ENCODE measurements at regions not wholly inside any gene's neighbourhood (a gene's known extent, or its start where the extent isn't known, plus 50 kb on each side); places are given as distances from the start of the nearest gene placed in this dataset.

DNA sequence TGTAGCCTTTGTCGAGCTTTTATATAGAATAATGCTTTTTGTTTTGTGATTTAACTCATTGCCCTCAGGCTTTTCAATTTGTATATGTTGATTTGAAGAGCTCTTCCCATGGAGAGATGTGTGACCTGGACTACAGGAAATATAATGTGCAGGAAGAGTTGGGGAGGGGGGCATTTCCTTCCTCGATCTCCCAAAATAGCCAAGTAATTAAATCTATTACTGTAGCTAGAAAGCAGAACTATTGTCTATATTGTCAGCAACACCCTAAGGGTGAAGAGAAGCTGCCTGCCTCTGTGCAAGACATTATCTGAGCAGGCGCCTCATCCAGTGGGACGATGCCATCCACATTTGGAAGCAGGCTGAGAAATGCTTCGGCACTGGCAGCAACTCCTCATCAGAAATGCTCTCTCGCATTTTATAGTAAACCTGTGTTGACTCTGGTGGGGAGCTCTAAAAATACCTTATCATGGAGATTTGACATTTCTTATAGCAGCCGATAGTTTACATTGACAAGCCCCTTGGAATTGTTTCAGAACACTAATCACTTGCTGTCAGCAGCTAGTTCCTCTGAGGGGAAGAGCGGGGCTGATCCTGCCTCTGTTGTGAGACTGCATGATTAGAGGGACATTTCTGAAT is 392.5 kb upstream of the RGS6 start:
- TF ChIP-seq, protein P1, sequence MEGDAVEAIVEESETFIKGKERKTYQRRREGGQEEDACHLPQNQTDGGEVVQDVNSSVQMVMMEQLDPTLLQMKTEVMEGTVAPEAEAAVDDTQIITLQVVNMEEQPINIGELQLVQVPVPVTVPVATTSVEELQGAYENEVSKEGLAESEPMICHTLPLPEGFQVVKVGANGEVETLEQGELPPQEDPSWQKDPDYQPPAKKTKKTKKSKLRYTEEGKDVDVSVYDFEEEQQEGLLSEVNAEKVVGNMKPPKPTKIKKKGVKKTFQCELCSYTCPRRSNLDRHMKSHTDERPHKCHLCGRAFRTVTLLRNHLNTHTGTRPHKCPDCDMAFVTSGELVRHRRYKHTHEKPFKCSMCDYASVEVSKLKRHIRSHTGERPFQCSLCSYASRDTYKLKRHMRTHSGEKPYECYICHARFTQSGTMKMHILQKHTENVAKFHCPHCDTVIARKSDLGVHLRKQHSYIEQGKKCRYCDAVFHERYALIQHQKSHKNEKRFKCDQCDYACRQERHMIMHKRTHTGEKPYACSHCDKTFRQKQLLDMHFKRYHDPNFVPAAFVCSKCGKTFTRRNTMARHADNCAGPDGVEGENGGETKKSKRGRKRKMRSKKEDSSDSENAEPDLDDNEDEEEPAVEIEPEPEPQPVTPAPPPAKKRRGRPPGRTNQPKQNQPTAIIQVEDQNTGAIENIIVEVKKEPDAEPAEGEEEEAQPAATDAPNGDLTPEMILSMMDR (IDR thresholded peaks at IDR 0.05; ENCODE audit: insufficient read depth, low read depth, low read length) = no peak
- TF ChIP-seq EZH2 (IDR thresholded peaks at IDR 0.05; ENCODE audit: insufficient read depth, low read length) = no peak
